ENCODE measurements at regions not wholly inside any gene's neighbourhood (a gene's known extent, or its start where the extent isn't known, plus 50 kb on each side); places are given as distances from the start of the nearest gene placed in this dataset.

- peaks cover 3 to 8% of the 10 kb centered on the region in 2 donors for H3K4me1 ChIP-seq (ENCODE audit: control insufficient read depth in 1 of 2, low read depth in 2 of 2)
- H3K27ac ChIP-seq, result no peak overlapping the region
- H3K36me3 ChIP-seq, result no peaks in the 10 kb centered on the region
- DNase-seq (ENCODE audit: low spot score) (no peak), ATAC-seq (ENCODE audit: insufficient number of reproducible peaks, low FRiP score, low read depth) (no peak)
- H3K4me3 ChIP-seq, result no peak overlapping the region
- H3K27me3 ChIP-seq (replicated peaks; ENCODE audit: insufficient read depth), result no peaks in the 10 kb centered on the region
- TF ChIP-seq CTCF (IDR thresholded peaks at IDR 0.05), result no peak
- no peaks in the 10 kb centered on the region for H3K9me3 ChIP-seq
Observed at GRCh38 chr5:115064380-115064779, 105.3 kb downstream of the TRIM36 start.

- Histone ChIP-seq H3K9me3 (no peaks in the 10 kb centered on the region), H3K36me3 (no peaks in the 10 kb centered on the region), H3K4me3 (no peak overlapping the region), H3K27me3 (replicated peaks; ENCODE audit: insufficient read depth) (no peaks in the 10 kb centered on the region), H3K27ac (no peak overlapping the region), H3K4me1 (ENCODE audit: control insufficient read depth in 1 of 2, low read depth in 2 of 2) (peaks cover 0 to 7% of the 10 kb centered on the region in 2 donors)
- no peak for DNase-seq (ENCODE audit: low spot score)
- ATAC-seq (ENCODE audit: insufficient number of reproducible peaks, low FRiP score, low read depth), result no peak
- TF ChIP-seq CTCF (IDR thresholded peaks at IDR 0.05), result no peak
Observed at GRCh38 chr5:115054387-115054951, 115.2 kb downstream of the TRIM36 start.

- no peak overlapping the region for H3K4me3 ChIP-seq
- H3K36me3 ChIP-seq, result no peaks in the 10 kb centered on the region
- H3K9me3 ChIP-seq, result no peaks in the 10 kb centered on the region
- ATAC-seq (ENCODE audit: insufficient number of reproducible peaks, low FRiP score, low read depth), result no peak
- H3K4me1 ChIP-seq (ENCODE audit: control insufficient read depth in 1 of 2, low read depth in 2 of 2), result peaks cover 0 to 7% of the 10 kb centered on the region in 2 donors
- no peaks in the 10 kb centered on the region for H3K27me3 ChIP-seq (replicated peaks; ENCODE audit: insufficient read depth)
- H3K27ac ChIP-seq, result no peak overlapping the region
- no peak for DNase-seq (ENCODE audit: low spot score)
- TF ChIP-seq CTCF (IDR thresholded peaks at IDR 0.05), result no peak
Observed at GRCh38 chr5:115052948-115053347, 116.8 kb downstream of the TRIM36 start.

DNA sequence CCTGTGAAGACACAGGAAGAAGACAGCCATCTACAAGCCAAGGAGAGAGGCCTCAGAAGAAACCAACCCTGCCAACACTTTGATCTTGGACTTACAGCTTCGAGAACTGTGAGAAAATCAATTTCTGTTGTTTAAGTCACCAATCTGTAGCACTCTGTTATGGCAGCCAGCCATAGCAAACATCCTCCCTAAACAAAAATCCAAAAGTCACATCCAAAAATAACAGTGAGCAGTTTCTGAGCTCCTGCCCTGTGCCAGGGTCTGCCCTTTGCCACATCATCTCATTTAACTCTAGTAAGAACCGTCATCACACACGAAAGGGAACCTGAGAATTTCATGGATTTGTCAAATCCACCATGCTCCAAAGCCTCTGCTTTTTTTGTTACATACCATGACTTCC is 118.8 kb downstream of the TRIM36 start:
- Histone ChIP-seq H3K27me3 (replicated peaks; ENCODE audit: insufficient read depth) (no peaks in the 10 kb centered on the region), H3K27ac (no peak overlapping the region), H3K9me3 (no peaks in the 10 kb centered on the region), H3K4me3 (no peak overlapping the region), H3K36me3 (no peaks in the 10 kb centered on the region), H3K4me1 (ENCODE audit: control insufficient read depth in 1 of 2, low read depth in 2 of 2) (peaks cover 0 to 7% of the 10 kb centered on the region in 2 donors)
- ATAC-seq (ENCODE audit: insufficient number of reproducible peaks, low FRiP score, low read depth) (no peak), DNase-seq (ENCODE audit: low spot score) (no peak)
- TF ChIP-seq CTCF (IDR thresholded peaks at IDR 0.05), result no peak

DNA sequence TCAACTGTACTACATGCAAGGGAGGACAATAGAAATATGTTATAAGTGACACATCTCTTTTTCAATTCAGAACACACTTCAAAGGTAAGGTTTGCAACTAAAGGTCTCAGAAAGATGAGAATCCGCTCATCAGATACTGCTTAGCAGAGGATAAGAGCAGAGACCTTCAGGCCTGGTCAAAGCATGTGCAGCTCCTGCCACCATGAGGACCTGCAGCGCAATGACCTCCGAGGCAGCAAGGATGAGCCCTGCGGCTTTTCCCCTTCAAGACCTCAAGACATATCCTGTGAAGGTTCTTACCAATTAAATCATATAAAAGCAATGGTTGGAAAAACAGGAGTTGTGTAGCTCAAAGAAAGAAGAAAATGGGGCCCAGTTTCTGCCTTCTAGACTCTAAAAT is 135.8 kb downstream of the TRIM36 start:
- Histone ChIP-seq H3K4me1 (ENCODE audit: control insufficient read depth in 1 of 2, low read depth in 2 of 2) (no peaks in the 10 kb centered on the region), H3K9me3 (peaks cover 3% of the 10 kb centered on the region), H3K4me3 (no peak overlapping the region), H3K36me3 (no peaks in the 10 kb centered on the region), H3K27me3 (replicated peaks; ENCODE audit: insufficient read depth) (no peaks in the 10 kb centered on the region), H3K27ac (no peak overlapping the region)
- no peak for TF ChIP-seq CTCF (IDR thresholded peaks at IDR 0.05)
- DNase-seq (ENCODE audit: low spot score) (no peak), ATAC-seq (ENCODE audit: insufficient number of reproducible peaks, low FRiP score, low read depth) (no peak)

All from thoracic aorta (tissue), 2 donors.